HepG2 (cell line): ENCODE measurements at regions not wholly inside any gene's neighbourhood (a gene's known extent, or its start where the extent isn't known, plus 50 kb on each side); places are given as distances from the start of the nearest gene placed in this dataset.
"Not testable (repeated sequence)": the region's sequence is repeated elsewhere in the genome, so short reads cannot be mapped to it uniquely, and the experiment has no call there.

Experiments used
- ATAC-seq: fragments of 200-7000 bp; cut with Tn5 transposase; 3 replicates; pipeline ENCODE4 v1.9.1; 2020; ENCODE audit warnings: mild to moderate bottlenecking, moderate library complexity
- BruUV-seq: library from RNA; stranded (reverse); fragments of 400-500 nt; replicated peaks from 2 replicates; lab custom pipeline; 2021; lab: Mats Ljungman, UMichigan
- CTCF ChIA-PET: fragments of 300-600 bp; formaldehyde crosslinking; extraction: SDS; loops from one replicate; lab custom pipeline; 2021; ENCODE audit warnings: low total read pairs, inconsistent platforms, low intra/inter-chr PET ratio; lab: Yijun Ruan, JAX
- POLR2A ChIA-PET: fragments of 350-600 bp; sonication (Branson Sonifier 250); formaldehyde crosslinking; loops from one replicate; lab custom pipeline; 2020; ENCODE audit warnings: antibody characterized with exemption, inconsistent platforms; lab: Yijun Ruan, JAX
- DNase-seq: peaks from one replicate; pipeline ENCODE4 v3.0.0-alpha.2; 2015; ENCODE audit warnings: low spot score
- FAIRE-seq: peaks from 3 replicates; lab custom pipeline; 2011; peaks lifted over from hg19 to GRCh38; lab: Jason Lieb, UNC
- H2AFZ ChIP-seq: one replicate; pipeline ENCODE4 v1.6.1; 2011; ENCODE audit warnings: low read length, inconsistent platforms
- H3K27ac ChIP-seq: fragments of 300-600 bp; 3 replicates; pipeline ENCODE4 v1.8.0; 2011; ENCODE audit warnings: mixed run types, mild to moderate bottlenecking, mixed read lengths, low read length, inconsistent platforms; ENCODE audit not compliant: insufficient read depth; ENCODE audit errors: extremely low read length
- H3K27me3 ChIP-seq, 2 experiments: fragments of 200-600 bp in 1 of 2; 2 replicates in 1 of 2; 3 replicates in 1 of 2; pipeline versions ENCODE4 v1.6.0 to v1.8.0; 2011; ENCODE audit warnings: low read length in 2 of 2, mild to moderate bottlenecking in 2 of 2, moderate library complexity in 2 of 2, inconsistent platforms in 1 of 2; ENCODE audit not compliant: insufficient read depth in 2 of 2, control insufficient read depth in 1 of 2
- H3K36me3 ChIP-seq, 2 experiments: fragments of 200-600 bp in 1 of 2; replicated peaks in 1 of 2; 2 replicates in 1 of 2; 3 replicates in 1 of 2; pipeline versions ENCODE4 v1.5.1 to v1.8.0; 2011; ENCODE audit warnings: low read length in 2 of 2, inconsistent platforms in 1 of 2; ENCODE audit not compliant: insufficient read depth in 2 of 2, control insufficient read depth in 1 of 2
- H3K4me1 ChIP-seq: 2 replicates; pipeline ENCODE4 v1.5.1; 2012; ENCODE audit warnings: low read length, inconsistent platforms; ENCODE audit not compliant: insufficient read depth
- H3K4me2 ChIP-seq: 2 replicates; pipeline ENCODE4 v1.6.0; 2011; ENCODE audit warnings: low read depth, low read length, inconsistent platforms
- H3K4me3 ChIP-seq, 3 experiments: fragments of 200-600 bp in 1 of 3; sonication (generic), shearing (Covaris generic) in 1 of 3; replicated peaks in 1 of 3; 2 replicates each; pipeline ENCODE4 v1.5.1; 2011 to 2016; ENCODE audit warnings: low read length in 3 of 3, inconsistent platforms in 2 of 3, low read depth in 2 of 3, mild to moderate bottlenecking in 2 of 3, control low read depth in 1 of 3, mixed read lengths in 1 of 3; ENCODE audit not compliant: insufficient read depth in 1 of 3
- H3K79me2 ChIP-seq: one replicate; pipeline ENCODE4 v1.6.1; 2011; ENCODE audit warnings: low read length, inconsistent platforms; ENCODE audit not compliant: insufficient read depth
- H3K9ac ChIP-seq: 2 replicates; pipeline ENCODE4 v1.6.0; 2011; ENCODE audit warnings: mild to moderate bottlenecking, low read depth, low read length, inconsistent platforms; ENCODE audit not compliant: insufficient read depth
- H3K9me3 ChIP-seq: 2 replicates; pipeline ENCODE4 v1.5.1; 2012; ENCODE audit warnings: mild to moderate bottlenecking, low read length
- H4K20me1 ChIP-seq: 2 replicates; pipeline ENCODE4 v1.6.0; 2011; ENCODE audit warnings: inconsistent platforms, mild to moderate bottlenecking, low read length, moderate library complexity; ENCODE audit not compliant: insufficient read depth
- RAD51 ChIP-seq: fragments of 450-650 bp; IDR thresholded peaks from 2 replicates; pipeline ENCODE4 v1.6.1; 2016; ENCODE audit warnings: borderline replicate concordance
- TCF7 ChIP-seq: sonication (generic); IDR thresholded peaks from 2 replicates; pipeline ENCODE4 v1.6.1; 2016; ENCODE audit warnings: antibody characterized with exemption, low read depth
- ZNF724P ChIP-seq: sonication (generic); formaldehyde crosslinking; IDR thresholded peaks from 2 replicates; pipeline ENCODE4 v1.8.0; 2022; ENCODE audit warnings: missing genetic modification reagents, borderline replicate concordance
- ZNF891 ChIP-seq: sonication (generic); formaldehyde crosslinking; IDR thresholded peaks from 2 replicates; pipeline ENCODE4 v1.5.0; 2020; ENCODE audit warnings: mild to moderate bottlenecking, missing genetic modification reagents
- WGBS: methylation state at CpG from one replicate; pipeline ENCODE4 v1.1.6; 2017; ENCODE audit warnings: low lambda C conversion rate; 5-methylcytosine and 5-hydroxymethylcytosine counted together
- in situ Hi-C: cut with HindIII; loops from 2 replicates; pipeline ENCODE4 v1.10.0; 2017; ENCODE audit warnings: low pct_unique_long_range_greater_than_20kb; ENCODE audit not compliant: extremely low pct_ligation_motif_present
- intact Hi-C: fragments of 100-400 bp; cut with micrococcal nuclease; formaldehyde crosslinking; loops from one replicate; pipeline ENCODE4 v1.10.0; 2022; ENCODE audit not compliant: unreplicated experiment
- TF ChIP-seq, protein P1 (sequence below): sonication (generic); formaldehyde crosslinking; conservative IDR thresholded peaks from 2 replicates; pipeline ENCODE4 v1.4.0; 2020; ENCODE audit warnings: missing genetic modification reagents

DNA sequence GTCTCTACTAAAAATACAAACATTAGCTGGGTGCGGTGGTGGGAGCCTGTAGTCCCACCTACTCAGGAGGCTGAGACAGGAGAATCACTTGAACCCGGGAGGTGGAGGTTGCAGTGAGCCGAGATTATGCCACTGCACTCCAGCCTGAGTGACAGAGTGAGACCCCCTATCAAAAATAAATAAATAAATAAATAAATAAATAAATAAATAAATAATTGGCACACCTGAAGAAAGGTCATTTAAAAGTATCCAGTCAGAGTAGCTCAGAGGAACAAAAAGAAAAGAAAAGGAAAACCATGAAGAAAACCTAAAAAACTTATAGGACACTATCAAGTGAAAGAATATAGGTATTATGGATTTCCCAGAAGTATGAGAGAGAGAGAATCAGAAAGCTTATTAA, 330.1 kb upstream of the AR start:
- CTCF ChIA-PET, H3K4me2 ChIP-seq, H3K27ac ChIP-seq, in situ Hi-C loops, H4K20me1 ChIP-seq, ATAC-seq, intact Hi-C loops, POLR2A ChIA-PET, H3K4me1 ChIP-seq, H3K36me3 ChIP-seq, FAIRE-seq, H3K27me3 ChIP-seq, H2AFZ ChIP-seq, H3K4me3 ChIP-seq, H3K79me2 ChIP-seq, H3K9ac ChIP-seq, DNase-seq, BruUV-seq: not testable (repeated sequence)
- H3K9me3 ChIP-seq: peaks cover 34% of the 10 kb centered on the region
- 0% methylated on average over 2 of the region's 3 CpGs for WGBS

DNA sequence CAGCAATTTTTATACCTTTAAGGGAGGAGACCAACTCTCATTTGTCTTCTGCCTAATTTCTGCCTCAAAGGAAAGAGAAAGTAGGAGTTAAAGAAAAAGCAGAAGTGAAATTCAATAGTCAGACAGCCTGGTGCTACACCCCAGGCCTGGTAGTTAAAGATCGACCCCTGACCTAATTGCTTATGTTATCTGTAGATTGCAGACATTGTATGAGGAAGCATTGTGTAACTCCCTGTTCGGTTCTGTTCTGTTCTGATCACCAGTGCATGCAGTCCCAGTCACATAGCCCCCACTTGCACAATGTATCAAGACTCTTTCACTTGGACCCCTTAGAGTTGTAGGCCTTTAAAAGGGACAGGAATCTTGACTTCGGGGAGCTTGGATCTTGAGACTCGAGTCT, 335.9 kb upstream of the AR start:
- TF ChIP-seq ZNF724P (CRISPR knock-in tag) (no peak), TCF7 (no peak), RAD51 (no peak), ZNF891 (no peak)
- TF ChIP-seq, protein P1, sequence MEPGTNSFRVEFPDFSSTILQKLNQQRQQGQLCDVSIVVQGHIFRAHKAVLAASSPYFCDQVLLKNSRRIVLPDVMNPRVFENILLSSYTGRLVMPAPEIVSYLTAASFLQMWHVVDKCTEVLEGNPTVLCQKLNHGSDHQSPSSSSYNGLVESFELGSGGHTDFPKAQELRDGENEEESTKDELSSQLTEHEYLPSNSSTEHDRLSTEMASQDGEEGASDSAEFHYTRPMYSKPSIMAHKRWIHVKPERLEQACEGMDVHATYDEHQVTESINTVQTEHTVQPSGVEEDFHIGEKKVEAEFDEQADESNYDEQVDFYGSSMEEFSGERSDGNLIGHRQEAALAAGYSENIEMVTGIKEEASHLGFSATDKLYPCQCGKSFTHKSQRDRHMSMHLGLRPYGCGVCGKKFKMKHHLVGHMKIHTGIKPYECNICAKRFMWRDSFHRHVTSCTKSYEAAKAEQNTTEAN (CRISPR knock-in tag): no peak
- H3K4me3 ChIP-seq: no peak overlapping the region
- CTCF ChIA-PET: no interaction called here
- H3K9me3 ChIP-seq: peaks cover 70% of the 10 kb centered on the region
- WGBS: 0% methylated on average over 1 of the region's 4 CpGs
- H3K79me2 ChIP-seq: no peaks in the 10 kb centered on the region
- H3K9ac ChIP-seq: no peak overlapping the region
- no peak overlapping the region for H3K4me2 ChIP-seq
- BruUV-seq: no TSS peak
- H3K27me3 ChIP-seq: no peaks in the 10 kb centered on the region
- ATAC-seq (no peak), FAIRE-seq (no peak), DNase-seq (no peak)
- H2AFZ ChIP-seq: no peak overlapping the region
- no peaks in the 10 kb centered on the region for H3K36me3 ChIP-seq
- intact Hi-C loops: no loop called here
- POLR2A ChIA-PET: no interaction called here
- H4K20me1 ChIP-seq: no peaks in the 10 kb centered on the region
- in situ Hi-C loops: no loop called here
- no peaks in the 10 kb centered on the region for H3K4me1 ChIP-seq
- H3K27ac ChIP-seq: no peak overlapping the region
